Stimulated activated naive CD8-positive, alpha-beta T cell treated with anti-CD3 and anti-CD28 coated beads, Interleukin-15, Interleukin-2, amounts not matched to agents 100 ng/mL and 50 ng/mL, for 24 hours (primary cell): ENCODE measurements at regions not wholly inside any gene's neighbourhood (a gene's known extent, or its start where the extent isn't known, plus 50 kb on each side); places are given as distances from the start of the nearest gene placed in this dataset.

ENCODE experiments used
- H3K27ac Mint-ChIP-seq: one replicate; pipeline ENCODE4 v1.8.0; 2021; ENCODE audit warnings: mild to moderate bottlenecking, mixed read lengths
- H3K27me3 Mint-ChIP-seq: one replicate; pipeline ENCODE4 v1.8.0; 2021; ENCODE audit warnings: mixed read lengths
- H3K36me3 Mint-ChIP-seq: one replicate; pipeline ENCODE4 v1.8.0; 2021; ENCODE audit warnings: low read depth, mixed read lengths
- H3K4me1 Mint-ChIP-seq: one replicate; pipeline ENCODE4 v1.8.0; 2021; ENCODE audit warnings: low read depth, mixed read lengths
- H3K4me3 Mint-ChIP-seq: one replicate; pipeline ENCODE4 v1.8.0; 2021; ENCODE audit warnings: mild to moderate bottlenecking, mixed read lengths
- H3K9me3 Mint-ChIP-seq: one replicate; pipeline ENCODE4 v1.8.0; 2021; ENCODE audit warnings: mixed read lengths

GRCh38 chr10:130954326-130954905, 357.1 kb downstream of the TCERG1L start:
- Mint-ChIP-seq H3K4me3 (no peak overlapping the region), H3K36me3 (no peaks in the 10 kb centered on the region), H3K27me3 (no peaks in the 10 kb centered on the region), H3K4me1 (no peaks in the 10 kb centered on the region), H3K9me3 (no peaks in the 10 kb centered on the region), H3K27ac (no peak overlapping the region)

DNA sequence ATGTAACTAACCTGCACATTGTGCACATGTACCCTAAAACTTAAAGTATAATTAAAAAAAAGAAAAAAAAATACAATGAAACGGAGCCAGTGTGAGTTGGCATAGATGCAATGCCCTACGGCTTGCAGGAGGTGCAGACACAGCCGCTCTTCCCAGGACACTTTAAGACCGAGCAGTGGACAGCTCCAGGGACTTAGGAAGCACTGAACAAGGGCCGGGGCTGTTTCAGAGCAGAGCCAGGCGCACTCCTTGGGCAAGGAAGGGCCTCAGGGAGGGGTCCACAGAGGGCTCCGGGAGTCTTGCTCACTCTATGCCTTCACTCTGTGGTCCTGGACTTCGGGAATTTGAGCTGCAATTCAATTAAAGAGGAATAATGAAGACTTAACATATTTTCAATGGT, 355.3 kb downstream of the TCERG1L start:
- Mint-ChIP-seq H3K27me3 (no peaks in the 10 kb centered on the region), H3K4me1 (no peaks in the 10 kb centered on the region), H3K27ac (no peak overlapping the region), H3K36me3 (no peaks in the 10 kb centered on the region), H3K9me3 (no peaks in the 10 kb centered on the region), H3K4me3 (no peak overlapping the region)

DNA sequence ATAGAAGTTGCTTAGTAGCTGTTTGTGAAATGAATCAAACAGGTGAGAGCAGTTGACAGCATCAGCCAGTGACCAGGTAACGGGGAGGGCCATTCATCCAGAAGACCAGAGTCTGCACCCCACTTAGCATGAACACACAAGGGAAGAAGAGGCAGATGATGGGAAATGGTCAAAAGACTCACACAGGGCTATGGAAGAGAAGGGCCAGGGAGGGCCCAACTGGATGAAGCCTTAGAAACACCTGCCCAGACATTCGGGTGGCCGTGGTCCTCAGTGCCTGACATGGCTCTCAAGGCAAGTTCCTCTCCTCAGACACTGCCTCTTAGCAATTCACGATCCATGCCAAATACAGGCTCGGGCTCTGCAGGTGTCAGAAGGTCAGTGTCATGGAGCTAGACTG, 354.1 kb downstream of the TCERG1L start:
- H3K27me3 Mint-ChIP-seq, result no peaks in the 10 kb centered on the region
- no peaks in the 10 kb centered on the region for H3K4me1 Mint-ChIP-seq
- H3K4me3 Mint-ChIP-seq, result no peak overlapping the region
- no peaks in the 10 kb centered on the region for H3K36me3 Mint-ChIP-seq
- H3K9me3 Mint-ChIP-seq, result no peaks in the 10 kb centered on the region
- H3K27ac Mint-ChIP-seq, result no peak overlapping the region

DNA sequence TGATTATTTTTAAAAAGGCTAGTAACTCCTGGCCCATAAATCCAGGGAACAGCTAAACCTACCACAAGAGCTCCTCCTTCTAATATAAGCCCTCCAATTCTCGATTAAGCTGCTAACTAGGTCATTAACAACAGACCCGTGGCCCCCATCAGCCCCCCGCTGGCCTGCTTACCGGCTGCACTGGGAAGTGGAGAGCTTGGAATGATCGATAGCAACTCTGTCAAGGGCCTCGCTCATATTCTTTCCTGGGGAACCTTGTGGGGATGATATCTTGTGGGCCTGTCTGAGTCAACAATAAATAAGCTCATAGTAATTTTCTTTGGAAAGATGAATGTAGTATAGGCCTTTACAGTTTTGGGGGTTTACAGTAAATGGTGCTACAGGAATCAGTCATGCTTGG, 353.5 kb downstream of the TCERG1L start:
- H3K27ac Mint-ChIP-seq, result no peak overlapping the region

GRCh38 chr10:130958981-130959751, 352.4 kb downstream of the TCERG1L start:
- Mint-ChIP-seq H3K36me3 (no peaks in the 10 kb centered on the region), H3K27me3 (no peaks in the 10 kb centered on the region), H3K27ac (no peak overlapping the region), H3K4me1 (no peaks in the 10 kb centered on the region), H3K9me3 (no peaks in the 10 kb centered on the region), H3K4me3 (no peak overlapping the region)

More for the DNA sequence above, 353.5 kb downstream of the TCERG1L start:
- no peaks in the 10 kb centered on the region for H3K4me1 Mint-ChIP-seq
- H3K36me3 Mint-ChIP-seq, result no peaks in the 10 kb centered on the region
- no peak overlapping the region for H3K4me3 Mint-ChIP-seq
- no peaks in the 10 kb centered on the region for H3K9me3 Mint-ChIP-seq
- H3K27me3 Mint-ChIP-seq, result no peaks in the 10 kb centered on the region

DNA sequence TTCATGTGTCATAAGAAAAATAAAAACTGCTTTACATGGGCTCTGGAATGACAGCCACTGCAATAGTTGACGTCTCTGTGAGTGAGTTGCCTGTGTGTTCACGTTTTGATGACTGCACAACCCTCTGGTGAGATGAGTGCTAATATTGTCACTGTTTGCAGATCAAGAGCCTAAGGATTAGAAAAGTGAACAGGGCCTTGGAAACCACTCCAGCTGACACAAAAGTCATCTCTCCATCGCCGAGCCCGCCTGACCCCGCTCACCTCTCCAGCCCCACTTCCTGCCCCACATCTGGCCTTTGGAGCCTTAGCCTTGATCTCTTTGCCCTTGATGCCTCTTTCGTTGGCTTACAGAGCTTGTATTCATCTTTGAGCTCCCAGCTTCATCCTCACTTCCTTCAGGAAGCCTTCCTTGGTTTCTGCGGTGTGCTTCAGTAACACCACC, 351.7 kb downstream of the TCERG1L start:
- Mint-ChIP-seq H3K36me3 (no peaks in the 10 kb centered on the region), H3K4me1 (no peaks in the 10 kb centered on the region), H3K27ac (no peak overlapping the region), H3K4me3 (no peak overlapping the region), H3K9me3 (no peaks in the 10 kb centered on the region), H3K27me3 (no peaks in the 10 kb centered on the region)

GRCh38 chr10:130960531-130960930, 351.0 kb downstream of the TCERG1L start:
- no peaks in the 10 kb centered on the region for H3K27me3 Mint-ChIP-seq
- H3K4me3 Mint-ChIP-seq, result no peak overlapping the region
- no peaks in the 10 kb centered on the region for H3K9me3 Mint-ChIP-seq
- H3K27ac Mint-ChIP-seq, result no peak overlapping the region
- H3K4me1 Mint-ChIP-seq, result no peaks in the 10 kb centered on the region
- H3K36me3 Mint-ChIP-seq, result no peaks in the 10 kb centered on the region

- Mint-ChIP-seq H3K9me3 (no peaks in the 10 kb centered on the region), H3K4me1 (no peaks in the 10 kb centered on the region), H3K27ac (no peak overlapping the region), H3K27me3 (no peaks in the 10 kb centered on the region), H3K4me3 (no peak overlapping the region), H3K36me3 (no peaks in the 10 kb centered on the region)
Measured at GRCh38 chr10:130961506-130962239, 349.8 kb downstream of the TCERG1L start.

DNA sequence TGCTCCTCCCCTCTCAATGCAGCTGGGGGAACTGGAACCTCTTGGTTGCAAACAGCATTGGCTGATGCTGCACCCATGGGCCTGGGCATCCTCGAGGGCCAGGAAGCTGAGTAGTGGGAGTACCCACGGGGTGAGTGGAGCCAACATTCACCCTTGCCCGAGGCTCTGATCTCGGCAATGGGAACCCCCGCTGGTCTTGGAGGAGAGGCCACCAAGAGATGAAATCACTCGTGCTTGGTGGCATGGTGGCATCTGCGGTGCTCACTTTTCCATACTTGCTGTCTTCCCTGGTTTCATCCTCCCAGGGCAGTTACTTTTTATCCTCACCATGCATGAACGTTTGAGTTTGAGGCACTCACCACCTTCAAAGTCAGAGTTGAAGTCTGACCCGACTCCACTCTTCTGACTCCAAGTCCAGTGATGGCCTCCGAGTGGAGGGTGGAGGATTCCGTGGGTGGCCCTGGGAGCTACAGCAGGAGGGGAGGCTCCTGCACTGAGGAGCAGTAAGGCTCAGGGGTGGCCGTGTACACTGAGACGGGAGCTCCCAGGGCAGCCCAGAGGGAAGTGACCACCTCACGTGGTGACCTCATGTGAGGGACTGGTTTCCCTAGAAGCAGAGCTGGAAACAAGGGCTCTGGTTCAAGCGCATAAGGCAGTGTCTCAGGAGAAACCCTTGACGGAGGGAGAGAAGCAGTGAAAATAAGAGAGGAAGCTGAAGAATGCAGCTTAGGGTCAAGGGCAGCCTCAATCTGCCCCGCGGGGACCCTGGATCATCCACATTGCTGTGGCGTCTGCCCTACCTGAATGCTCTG, 349.1 kb downstream of the TCERG1L start:
- H3K4me3 Mint-ChIP-seq, result no peak overlapping the region
- H3K4me1 Mint-ChIP-seq, result no peaks in the 10 kb centered on the region
- H3K27me3 Mint-ChIP-seq, result no peaks in the 10 kb centered on the region
- H3K27ac Mint-ChIP-seq, result no peak overlapping the region
- no peaks in the 10 kb centered on the region for H3K9me3 Mint-ChIP-seq
- no peaks in the 10 kb centered on the region for H3K36me3 Mint-ChIP-seq

DNA sequence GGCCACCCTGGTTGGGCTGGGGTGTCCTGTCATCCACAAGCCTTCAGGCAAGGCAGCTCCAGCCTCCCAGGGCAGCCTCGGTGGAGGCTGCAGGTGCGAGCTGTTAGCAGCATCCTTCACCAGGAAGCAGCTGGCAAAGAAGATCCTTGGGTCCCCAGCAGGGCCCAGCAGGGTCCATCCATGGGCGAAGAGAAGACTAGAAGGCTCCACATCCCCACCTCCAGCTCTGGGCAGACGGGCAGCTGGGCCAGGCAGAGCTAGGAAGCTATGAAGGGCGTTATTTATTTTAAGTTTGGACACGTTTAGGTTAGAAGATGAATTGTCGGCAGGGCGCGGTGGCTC, 348.5 kb downstream of the TCERG1L start:
- Mint-ChIP-seq H3K9me3 (no peaks in the 10 kb centered on the region), H3K36me3 (no peaks in the 10 kb centered on the region), H3K4me1 (no peaks in the 10 kb centered on the region), H3K27ac (no peak overlapping the region), H3K27me3 (no peaks in the 10 kb centered on the region), H3K4me3 (no peak overlapping the region)

DNA sequence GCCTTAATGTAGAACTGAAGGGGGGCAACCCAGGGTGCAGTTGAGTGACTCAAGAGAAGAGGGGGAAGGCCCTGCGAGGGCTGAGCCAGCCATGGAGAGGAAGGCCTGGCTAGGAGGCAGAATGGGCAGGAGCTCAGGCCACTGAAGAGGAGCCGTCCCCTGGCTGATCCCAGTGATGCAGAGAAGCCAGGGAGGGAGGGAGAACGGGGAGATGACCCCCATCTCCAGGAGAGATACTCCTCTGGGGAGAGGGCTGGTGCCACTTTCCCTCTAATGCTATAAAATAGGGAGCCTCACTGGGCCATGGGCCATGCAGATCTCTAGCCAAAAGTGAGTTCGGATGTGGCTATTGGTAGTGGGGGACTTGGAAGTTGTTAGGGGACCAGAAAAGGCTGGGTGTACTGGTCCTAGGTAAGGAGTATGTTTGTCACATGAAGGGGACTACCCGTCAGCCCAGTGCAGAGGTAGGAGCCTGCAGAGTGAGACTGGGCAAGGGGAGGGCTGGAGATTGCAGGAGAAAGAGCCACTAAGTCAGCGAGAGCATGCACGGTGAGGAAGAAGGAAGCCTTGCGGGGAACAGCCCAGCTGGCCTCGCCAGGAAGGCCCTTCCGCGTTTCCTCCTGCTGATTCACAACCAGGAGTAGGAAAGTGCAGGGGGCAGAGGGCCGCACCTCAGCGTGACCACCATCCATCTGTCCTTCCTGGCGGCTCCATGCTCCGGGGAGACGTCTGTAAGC, 347.6 kb downstream of the TCERG1L start:
- H3K9me3 Mint-ChIP-seq, result no peaks in the 10 kb centered on the region
- H3K27ac Mint-ChIP-seq, result no peak overlapping the region
- H3K36me3 Mint-ChIP-seq, result no peaks in the 10 kb centered on the region
- no peaks in the 10 kb centered on the region for H3K4me1 Mint-ChIP-seq
- H3K27me3 Mint-ChIP-seq, result no peaks in the 10 kb centered on the region
- no peak overlapping the region for H3K4me3 Mint-ChIP-seq

DNA sequence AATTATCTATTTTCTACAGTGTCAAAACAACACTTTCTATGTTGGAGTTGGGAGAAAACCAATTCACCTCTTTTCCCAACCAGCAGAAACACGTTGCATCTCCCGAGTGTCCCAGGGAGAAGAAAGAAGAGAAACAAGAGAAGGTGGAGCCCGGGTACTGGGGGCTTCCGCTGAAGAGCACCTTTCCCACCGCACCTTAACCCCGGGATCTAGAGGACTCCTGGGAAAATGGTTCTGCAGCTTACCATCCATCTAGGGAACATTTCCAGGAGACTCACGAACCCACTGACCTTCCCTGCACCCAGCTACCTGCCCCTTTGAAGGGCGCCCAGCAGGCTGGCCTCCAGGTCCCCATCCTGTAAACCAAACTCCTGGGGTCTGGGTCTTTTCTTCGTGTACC, 346.8 kb downstream of the TCERG1L start:
- Mint-ChIP-seq H3K36me3 (no peaks in the 10 kb centered on the region), H3K4me1 (no peaks in the 10 kb centered on the region), H3K27ac (no peak overlapping the region), H3K27me3 (no peaks in the 10 kb centered on the region), H3K9me3 (no peaks in the 10 kb centered on the region), H3K4me3 (no peak overlapping the region)

DNA sequence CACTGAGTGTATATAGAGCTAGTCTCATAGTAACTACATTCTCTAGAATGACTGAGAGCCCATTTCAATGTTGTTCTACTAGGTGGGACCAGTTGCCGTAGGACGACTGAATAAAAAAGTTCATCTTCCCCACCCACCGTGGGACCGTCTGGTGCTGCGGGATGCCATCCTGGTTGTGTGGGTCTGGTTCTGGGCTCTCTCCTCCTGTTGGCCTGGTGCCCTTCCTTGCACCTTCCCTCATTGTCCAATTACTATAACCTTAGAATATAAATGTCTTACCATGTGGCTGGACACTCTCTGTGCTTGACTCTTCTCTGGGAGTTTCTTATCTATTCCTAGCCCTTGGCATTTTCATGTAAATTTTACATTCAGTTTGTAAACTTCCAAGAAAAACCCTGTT, 344.4 kb downstream of the TCERG1L start:
- H3K27me3 Mint-ChIP-seq, result no peaks in the 10 kb centered on the region
- H3K9me3 Mint-ChIP-seq, result no peaks in the 10 kb centered on the region
- H3K36me3 Mint-ChIP-seq, result no peaks in the 10 kb centered on the region
- no peak overlapping the region for H3K27ac Mint-ChIP-seq
- no peak overlapping the region for H3K4me3 Mint-ChIP-seq
- H3K4me1 Mint-ChIP-seq, result no peaks in the 10 kb centered on the region

DNA sequence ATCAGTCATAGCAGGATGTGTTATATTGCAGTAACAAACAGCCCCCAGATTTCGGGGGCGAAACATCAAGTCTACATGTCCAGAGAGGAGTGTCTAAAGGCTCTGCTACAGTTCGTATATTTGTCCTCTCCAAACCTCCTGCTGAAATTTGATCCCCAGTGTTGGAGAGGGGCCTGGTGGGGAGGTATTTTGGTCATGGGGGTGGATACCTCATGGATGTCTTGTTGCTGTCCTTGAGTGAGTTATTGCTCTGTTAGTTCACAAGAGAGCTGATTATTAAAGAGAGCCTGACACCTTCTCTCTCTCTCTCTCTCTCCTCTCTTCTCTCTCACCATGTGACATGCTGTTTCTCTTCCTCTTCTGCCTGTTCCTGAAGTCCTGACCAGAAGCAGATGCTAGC, 343.7 kb downstream of the TCERG1L start:
- H3K9me3 Mint-ChIP-seq, result no peaks in the 10 kb centered on the region
- H3K27ac Mint-ChIP-seq, result no peak overlapping the region
- H3K4me1 Mint-ChIP-seq, result no peaks in the 10 kb centered on the region
- H3K36me3 Mint-ChIP-seq, result no peaks in the 10 kb centered on the region
- no peak overlapping the region for H3K4me3 Mint-ChIP-seq
- no peaks in the 10 kb centered on the region for H3K27me3 Mint-ChIP-seq
